HG03103 (cell line): ENCODE measurements at regions not wholly inside any gene's neighbourhood (a gene's known extent, or its start where the extent isn't known, plus 50 kb on each side); places are given as distances from the start of the nearest gene placed in this dataset.
"Not testable (repeated sequence)": the region's sequence is repeated elsewhere in the genome, so short reads cannot be mapped to it uniquely, and the experiment has no call there.

Experiments
- ATAC-seq: cut with Tn5 transposase; IDR thresholded peaks from one replicate; pipeline ENCODE4 v1.9.1; 2021; ENCODE audit warnings: low read depth; ENCODE audit not compliant: unreplicated experiment

GRCh38 chr1:177441281-177441680, 270.5 kb downstream of the BRINP2 start:
- no peak for ATAC-seq

GRCh38 chr1:177440821-177441220, 270.1 kb downstream of the BRINP2 start:
- no peak for ATAC-seq

- ATAC-seq = no peak
Measured at GRCh38 chr1:177439301-177439700, 268.5 kb downstream of the BRINP2 start.

- no peak for ATAC-seq
Measured at GRCh38 chr1:177435364-177435763, 264.6 kb downstream of the BRINP2 start.

- ATAC-seq = no peak
Measured at GRCh38 chr1:177432897-177433296, 262.1 kb downstream of the BRINP2 start.

GRCh38 chr1:177431123-177431522, 260.4 kb downstream of the BRINP2 start:
- ATAC-seq = no peak

GRCh38 chr1:177429234-177429633, 258.5 kb downstream of the BRINP2 start:
- no peak for ATAC-seq

GRCh38 chr1:177427811-177428210, 257.1 kb downstream of the BRINP2 start:
- ATAC-seq = no peak

GRCh38 chr1:177426497-177426896, 255.7 kb downstream of the BRINP2 start:
- no peak for ATAC-seq

- ATAC-seq = no peak
Measured at GRCh38 chr1:177425199-177425598, 254.4 kb downstream of the BRINP2 start.

GRCh38 chr1:177424744-177425143, 254.0 kb downstream of the BRINP2 start:
- ATAC-seq = no peak

- ATAC-seq = no peak
Measured at GRCh38 chr1:177423090-177423489, 252.3 kb downstream of the BRINP2 start.

- no peak for ATAC-seq
Measured at GRCh38 chr1:177413982-177414596, 243.3 kb downstream of the BRINP2 start.

- ATAC-seq = no peak
Measured at GRCh38 chr1:177411381-177411780, 240.6 kb downstream of the BRINP2 start.

GRCh38 chr1:177410179-177410766, 239.5 kb downstream of the BRINP2 start:
- ATAC-seq = no peak

- ATAC-seq = not testable (repeated sequence)
Measured at GRCh38 chr1:177406323-177406722, 235.6 kb downstream of the BRINP2 start.

GRCh38 chr1:177392336-177392735, 221.6 kb downstream of the BRINP2 start:
- no peak for ATAC-seq

GRCh38 chr1:177385760-177386698, 215.3 kb downstream of the BRINP2 start:
- no peak for ATAC-seq

- no peak for ATAC-seq
Measured at GRCh38 chr1:177384461-177384860, 213.7 kb downstream of the BRINP2 start.

GRCh38 chr1:177383715-177384114, 213.0 kb downstream of the BRINP2 start:
- ATAC-seq = no peak

GRCh38 chr1:177377866-177378265, 207.1 kb downstream of the BRINP2 start:
- no peak for ATAC-seq
